Left colon (tissue), 2 donors: ENCODE measurements at regions not wholly inside any gene's neighbourhood (a gene's known extent, or its start where the extent isn't known, plus 50 kb on each side); places are given as distances from the start of the nearest gene placed in this dataset.
"Not testable (repeated sequence)": the region's sequence is repeated elsewhere in the genome, so short reads cannot be mapped to it uniquely, and the experiment has no call there.

ENCODE experiments used
- ATAC-seq: fragments of 200-7000 bp; cut with Tn5 transposase; one replicate; pipeline ENCODE4 v1.9.1; 2020; ENCODE audit warnings: mild to moderate bottlenecking, moderate library complexity
- DNase-seq, 2 donors: peaks; one replicate each; pipeline ENCODE4 v3.0.0-alpha.2; 2020
- intact Hi-C, 2 donors: fragments of 100-400 bp; cut with DNase I in 1 of 2; cut with micrococcal nuclease in 1 of 2; formaldehyde crosslinking; loops; one replicate each; pipeline versions ENCODE4 v1.11.2 to v1.14.0; 2022; cut with DNase I, micrococcal nuclease
- donor health status: DM: no; HTN: no; CAD: no.
- donor health status: DM: yes; HTN: yes; CAD: no.

DNA sequence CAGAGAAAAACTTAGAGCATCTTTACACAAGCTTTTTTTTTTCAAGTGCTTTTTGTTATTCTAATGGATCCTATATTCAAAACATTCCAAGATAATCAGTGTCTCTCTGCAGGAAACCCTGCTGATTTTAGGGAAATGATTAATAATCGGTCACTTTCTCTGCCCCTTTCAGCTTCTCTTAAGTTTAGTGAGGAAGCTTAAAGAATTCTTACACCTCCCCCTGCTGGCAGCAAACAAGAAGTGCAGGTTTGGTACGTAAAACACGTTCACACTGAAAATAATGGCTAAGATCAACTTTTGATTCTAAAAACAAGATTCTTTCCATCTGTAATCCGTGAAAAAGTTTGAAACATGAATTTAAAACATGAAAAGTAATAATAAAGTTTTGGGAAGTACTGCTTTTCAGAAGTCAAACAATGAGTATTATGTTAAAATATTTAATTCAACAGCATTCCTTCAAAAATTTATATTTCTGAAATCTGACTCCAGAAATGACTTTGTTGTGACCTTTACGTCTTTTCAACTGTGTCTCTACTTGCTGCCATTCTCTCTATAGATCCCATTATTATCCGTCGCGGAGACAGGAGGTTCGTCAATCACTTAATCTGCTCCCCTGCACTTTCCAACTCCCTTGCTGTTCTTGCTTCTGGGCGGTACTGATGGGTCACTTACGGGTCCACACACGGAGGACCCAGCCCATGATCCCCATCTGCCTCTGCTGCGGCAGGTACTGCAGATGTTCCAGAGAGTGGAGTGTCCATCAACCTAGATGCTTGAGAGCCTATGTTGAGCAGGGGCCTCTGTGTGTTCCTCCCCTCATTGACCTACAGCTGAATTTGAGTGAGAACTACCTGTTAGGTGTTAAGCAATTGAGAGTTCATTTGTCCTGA is 203.1 kb upstream of the EDNRB start:
- DNase-seq (peak in 1 of 2 donors; percentile 17), ATAC-seq (no peak)
- intact Hi-C loops = loop anchor here in 1 of 2 donors (5.0 kb wide), 1 partner anchor 344 kb away; no protein-coding TSS in a partner anchor

- DNase-seq = no peak
- intact Hi-C loops = loop anchor here in 1 of 2 donors (5.0 kb wide), 1 partner anchor 344 kb away; no protein-coding TSS in a partner anchor
- ATAC-seq = no peak
Observed at GRCh38 chr13:78121001-78121400, 202.4 kb upstream of the EDNRB start.

GRCh38 chr13:78120144-78120543 is 201.5 kb upstream of the EDNRB start:
- not testable (repeated sequence) for DNase-seq, ATAC-seq
- intact Hi-C loops = loop anchor here in 1 of 2 donors (5.0 kb wide), 1 partner anchor 343 kb away; no protein-coding TSS in a partner anchor

DNA sequence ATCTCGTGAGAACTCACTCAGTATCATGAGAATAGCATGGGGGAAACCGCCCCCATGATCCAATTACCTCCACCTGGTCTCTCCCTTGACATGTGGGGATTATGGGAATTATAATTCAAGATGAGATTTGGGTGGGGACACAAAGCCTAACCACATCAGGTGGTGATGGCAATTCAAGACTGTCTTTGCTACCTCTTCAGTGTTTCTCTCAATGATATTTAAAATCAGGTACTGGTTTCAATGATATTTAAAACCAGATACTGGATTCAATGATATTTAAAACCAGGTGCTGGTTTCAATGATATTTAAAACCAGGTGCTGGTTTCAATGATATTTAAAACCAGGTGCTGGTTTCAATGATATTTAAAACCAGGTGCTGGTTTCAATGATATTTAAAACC is 198.4 kb upstream of the EDNRB start:
- DNase-seq, intact Hi-C loops, ATAC-seq: not testable (repeated sequence)

- DNase-seq (no peak), ATAC-seq (no peak)
- intact Hi-C loops = no loop called here
Observed at GRCh38 chr13:78105656-78106055, 187.0 kb upstream of the EDNRB start.

- DNase-seq (no peak), ATAC-seq (no peak)
- intact Hi-C loops = no loop called here
Observed at GRCh38 chr13:78103936-78104335, 185.3 kb upstream of the EDNRB start.

DNA sequence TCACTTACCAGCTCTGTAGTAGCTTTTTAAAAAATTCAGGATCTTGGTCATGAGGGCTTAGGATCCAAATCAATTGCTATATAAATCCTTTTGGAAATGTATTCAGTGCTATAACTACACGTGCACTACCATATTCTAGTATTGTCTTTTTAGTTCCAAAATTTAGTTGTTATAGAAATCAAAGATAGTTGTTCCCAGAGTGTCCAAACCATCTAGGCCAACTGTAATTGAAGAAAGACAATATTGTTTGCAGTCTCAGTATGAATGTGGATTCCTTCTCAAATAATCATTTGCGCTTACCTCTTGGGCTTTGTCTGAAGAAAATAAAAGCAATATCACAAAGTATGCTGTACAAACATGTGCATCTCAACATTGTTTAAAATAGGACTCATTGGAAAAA is 184.1 kb upstream of the EDNRB start:
- DNase-seq = no peak
- intact Hi-C loops = no loop called here
- ATAC-seq = no peak

DNA sequence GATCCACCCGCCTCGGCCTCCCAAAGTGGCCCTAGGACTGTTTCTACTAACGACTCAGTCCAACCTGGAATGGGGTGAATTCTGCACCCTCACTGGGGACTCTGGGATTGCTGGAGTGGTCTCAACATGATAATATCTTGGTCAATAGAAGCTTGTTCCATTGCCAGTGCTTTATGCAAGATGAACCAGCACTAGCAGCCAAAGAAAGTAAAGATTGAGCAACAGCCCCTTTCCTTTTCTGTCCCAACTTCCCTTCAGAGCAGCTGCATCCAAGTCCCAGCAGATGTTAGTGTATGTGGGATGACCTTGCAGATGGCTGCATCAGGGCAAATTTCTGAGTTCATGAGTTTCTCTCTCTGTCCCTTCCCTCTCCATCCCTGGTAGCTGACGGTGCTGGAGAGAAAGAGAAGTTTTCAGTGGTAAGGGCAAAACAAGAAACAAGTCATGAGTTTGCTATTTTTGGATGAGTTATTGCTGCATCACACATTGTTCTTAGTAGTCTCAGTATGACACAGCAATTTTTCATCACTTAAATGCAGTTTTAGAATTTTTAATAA is 183.6 kb upstream of the EDNRB start:
- intact Hi-C loops = no loop called here
- ATAC-seq (no peak), DNase-seq (no peak)

GRCh38 chr13:78100486-78100885 is 181.9 kb upstream of the EDNRB start:
- intact Hi-C loops = no loop called here
- DNase-seq (no peak), ATAC-seq (no peak)

- DNase-seq (no peak), ATAC-seq (no peak)
- intact Hi-C loops = no loop called here
Observed at GRCh38 chr13:78098249-78098648, 179.6 kb upstream of the EDNRB start.

- DNase-seq (no peak), ATAC-seq (no peak)
- intact Hi-C loops = no loop called here
Observed at GRCh38 chr13:78096221-78096620, 177.6 kb upstream of the EDNRB start.

DNA sequence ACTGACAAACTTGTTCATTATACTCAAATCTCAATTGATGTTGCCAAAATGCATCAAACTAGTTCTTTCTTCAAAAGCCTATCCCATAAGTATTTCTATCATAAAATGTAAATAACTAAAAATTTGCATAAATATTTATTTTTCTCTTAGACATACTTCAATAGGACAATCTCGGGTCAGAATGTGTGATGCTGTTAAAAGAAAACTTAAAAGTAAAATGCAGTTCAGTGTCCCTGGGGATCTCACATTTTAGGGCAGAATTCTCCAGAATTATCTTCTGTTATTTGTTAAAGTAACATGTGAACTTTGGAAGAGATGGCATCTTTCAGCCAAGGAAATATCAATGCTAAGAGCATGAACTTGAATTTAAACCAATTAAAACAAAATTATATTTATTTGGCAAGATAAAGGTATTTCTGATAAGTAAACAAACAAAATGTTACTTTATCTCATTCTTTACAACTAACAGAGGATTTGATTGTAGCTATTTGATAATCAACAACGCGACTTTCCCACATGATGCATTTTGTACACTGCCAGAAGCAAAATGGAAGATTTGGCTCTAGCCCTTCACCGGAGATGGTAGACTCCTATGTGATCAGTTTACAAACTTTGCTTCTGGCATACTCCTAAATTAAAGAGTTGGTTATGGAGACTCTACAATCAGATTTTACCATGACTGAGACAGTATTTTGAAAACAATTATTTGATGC is 169.5 kb upstream of the EDNRB start:
- no peak for DNase-seq
- intact Hi-C loops = no loop called here
- ATAC-seq = no peak

DNA sequence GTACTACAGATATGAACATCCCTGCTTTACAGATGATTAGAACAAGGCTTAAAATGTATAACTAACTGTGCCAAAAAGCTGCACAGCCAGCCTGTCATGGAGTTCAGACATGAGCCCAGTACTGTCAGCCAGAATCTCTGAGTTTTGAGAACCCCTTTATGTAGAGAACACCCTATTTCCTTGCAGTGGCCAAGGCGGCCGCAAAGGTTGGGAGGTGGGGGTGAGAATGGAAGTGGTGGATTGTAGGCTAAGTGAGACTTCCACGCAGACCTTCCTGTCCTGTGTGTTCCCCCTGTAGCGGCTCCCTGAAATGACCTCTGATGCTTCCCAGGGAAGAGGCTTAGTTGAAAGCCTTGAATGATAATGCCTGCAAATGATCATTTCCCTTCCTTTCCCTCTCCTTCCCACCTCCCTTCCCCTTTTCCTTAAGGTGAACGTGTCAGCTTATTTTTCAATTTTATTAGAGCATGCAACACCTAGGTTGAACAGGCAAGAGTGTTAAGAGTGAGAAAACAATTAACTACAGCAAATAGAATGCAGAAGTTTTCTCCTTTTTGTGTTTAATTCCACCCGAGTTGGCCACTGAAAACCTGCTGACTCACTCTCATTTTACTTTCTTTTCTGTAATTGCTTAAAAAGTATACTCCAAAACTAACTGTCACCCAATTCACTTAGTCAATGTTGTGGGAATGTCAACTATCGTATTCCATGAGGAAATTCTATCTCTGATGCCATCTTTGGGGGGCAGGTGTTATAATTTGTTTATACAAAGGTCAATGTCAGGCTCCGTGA is 167.0 kb upstream of the EDNRB start:
- no peak for DNase-seq
- intact Hi-C loops = no loop called here
- ATAC-seq = no peak

DNA sequence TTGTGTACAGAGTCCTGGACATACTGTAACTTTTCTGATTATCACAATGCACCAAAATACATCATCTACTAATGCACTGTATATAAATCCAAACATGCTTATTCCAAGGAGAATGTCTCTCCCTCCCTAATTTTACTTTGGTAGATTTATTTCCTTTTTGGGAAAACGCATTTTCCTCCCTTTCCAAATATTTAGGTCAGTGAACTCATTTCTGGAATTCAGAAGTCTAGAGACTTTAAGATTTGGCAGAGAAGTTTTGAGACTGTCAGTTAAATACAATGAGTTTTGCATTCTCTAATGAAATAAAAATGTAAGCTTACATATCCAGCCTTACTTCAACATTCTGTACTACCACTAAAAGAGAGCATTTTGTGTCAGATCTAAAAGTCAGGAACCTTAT is 165.8 kb upstream of the EDNRB start:
- no peak for DNase-seq
- ATAC-seq = no peak
- intact Hi-C loops = no loop called here

GRCh38 chr13:78078168-78078567 is 159.5 kb upstream of the EDNRB start:
- ATAC-seq (no peak), DNase-seq (no peak)
- intact Hi-C loops = no loop called here

DNA sequence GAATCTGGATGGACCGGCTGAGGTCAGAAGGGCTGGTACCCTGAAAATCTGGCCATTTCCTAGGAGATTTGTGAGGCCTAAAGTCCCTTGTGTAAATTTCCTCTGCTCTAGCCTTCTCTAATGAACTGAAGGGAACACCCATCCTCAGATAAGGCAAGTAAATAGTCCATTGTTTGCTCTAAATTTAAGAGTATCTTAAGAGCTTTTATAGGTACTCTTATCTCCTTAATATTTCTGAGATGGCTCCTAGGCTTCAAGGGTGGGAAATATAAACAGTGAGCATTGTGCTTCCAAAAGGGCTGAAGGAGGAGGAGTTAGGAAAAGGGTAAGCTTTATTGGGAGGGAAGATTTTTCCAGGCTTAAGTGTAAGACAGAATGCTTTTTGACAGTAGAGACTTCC is 148.7 kb upstream of the EDNRB start:
- DNase-seq (no peak), ATAC-seq (peak; percentile 69)
- intact Hi-C loops = no loop called here

GRCh38 chr13:78065141-78065540 is 146.5 kb upstream of the EDNRB start:
- DNase-seq (no peak), ATAC-seq (no peak)
- intact Hi-C loops = no loop called here

DNA sequence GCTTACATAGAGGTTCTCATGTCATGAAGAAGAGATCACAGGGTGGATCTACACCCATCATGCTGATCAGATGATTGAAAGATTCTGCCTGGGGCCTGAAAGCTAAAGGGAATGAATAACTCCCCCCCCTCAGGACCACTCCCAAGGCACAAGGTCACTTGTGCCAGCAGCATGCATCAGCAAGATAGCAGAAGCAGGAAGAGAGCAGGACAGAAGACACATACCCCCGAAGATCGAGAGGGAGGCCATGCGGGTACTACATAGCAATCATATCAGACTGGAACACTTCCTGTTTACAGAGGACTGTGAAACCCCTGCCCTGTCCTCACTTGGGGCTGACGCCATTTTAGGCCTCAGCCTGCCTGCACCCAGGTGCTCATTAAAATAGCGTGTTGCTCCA is 143.2 kb upstream of the EDNRB start:
- ATAC-seq (no peak), DNase-seq (no peak)
- intact Hi-C loops = no loop called here

DNA sequence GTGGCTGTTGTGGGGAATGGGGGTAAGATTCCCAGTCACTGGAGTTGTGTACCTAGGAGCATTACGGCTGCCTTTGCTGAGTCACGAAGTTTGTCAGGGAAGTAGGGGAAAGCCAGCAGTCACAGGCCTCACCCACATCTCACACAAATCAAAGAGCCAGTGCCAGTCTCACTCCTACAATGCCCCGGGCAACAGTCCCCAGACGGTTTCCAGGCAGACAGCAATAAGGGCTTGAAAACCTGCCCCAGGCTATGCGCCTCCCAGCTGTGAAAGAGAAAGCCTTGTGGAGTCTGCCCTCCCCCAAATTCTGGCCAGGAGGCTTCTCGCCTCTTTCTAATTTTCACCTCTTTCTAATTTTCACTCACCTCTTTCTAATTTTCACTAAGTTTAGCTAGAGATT is 142.3 kb upstream of the EDNRB start:
- no peak for ATAC-seq
- no peak for DNase-seq
- intact Hi-C loops = no loop called here
